ENCODE measurements at regions not wholly inside any gene's neighbourhood (a gene's known extent, or its start where the extent isn't known, plus 50 kb on each side); places are given as distances from the start of the nearest gene placed in this dataset.

GRCh38 chr10:123417414-123417813 is 248.7 kb upstream of the GPR26 start:
- WGBS, 3 donors = 67 to 80% (median 78%) methylated on average over 2 of the region's 2 CpGs
- Histone ChIP-seq H3K4me3 (ENCODE audit: low read depth in 1 of 3, low read length in 3 of 3) (no peak overlapping the region), H3K27ac (ENCODE audit: low read depth in 1 of 3, low read length in 2 of 3) (no peak overlapping the region), H3K4me1 (ENCODE audit: control insufficient read depth in 3 of 3, insufficient read depth in 2 of 3, low read depth in 1 of 3, low read length in 2 of 3) (no peaks in the 10 kb centered on the region), H3K36me3 (ENCODE audit: control insufficient read depth in 3 of 3, insufficient read depth in 2 of 3, low read depth in 1 of 3, low read length in 3 of 3) (no peaks in the 10 kb centered on the region), H3K9me3 (ENCODE audit: control insufficient read depth in 2 of 2, insufficient read depth in 1 of 2, low read depth in 1 of 2, low read length in 1 of 2) (no peaks in the 10 kb centered on the region), H3K27me3 (ENCODE audit: control insufficient read depth in 3 of 3, insufficient read depth in 3 of 3, low read length in 3 of 3) (peaks cover 0 to 3% (median 0%) of the 10 kb centered on the region in 3 donors)
- DNase-seq (no peak), FAIRE-seq (no peak)

- peaks cover 0 to 3% (median 0%) of the 10 kb centered on the region in 3 donors for H3K27me3 ChIP-seq (ENCODE audit: control insufficient read depth in 3 of 3, insufficient read depth in 3 of 3, low read length in 3 of 3)
- H3K4me1 ChIP-seq (ENCODE audit: control insufficient read depth in 3 of 3, insufficient read depth in 2 of 3, low read depth in 1 of 3, low read length in 2 of 3) = no peaks in the 10 kb centered on the region
- no peak for FAIRE-seq
- H3K4me3 ChIP-seq (ENCODE audit: low read depth in 1 of 3, low read length in 3 of 3) = no peak overlapping the region
- H3K27ac ChIP-seq (ENCODE audit: low read depth in 1 of 3, low read length in 2 of 3) = no peak overlapping the region
- no peaks in the 10 kb centered on the region for H3K36me3 ChIP-seq (ENCODE audit: control insufficient read depth in 3 of 3, insufficient read depth in 2 of 3, low read depth in 1 of 3, low read length in 3 of 3)
- 64 to 83% (median 79%) methylated on average over 2 of the region's 2 CpGs for WGBS, 3 donors
- no peaks in the 10 kb centered on the region for H3K9me3 ChIP-seq (ENCODE audit: control insufficient read depth in 2 of 2, insufficient read depth in 1 of 2, low read depth in 1 of 2, low read length in 1 of 2)
- no peak for DNase-seq
These were observed 244.7 kb upstream of the GPR26 start for GRCh38 chr10:123421461-123421860.

- no peaks in the 10 kb centered on the region for H3K4me1 ChIP-seq (ENCODE audit: control insufficient read depth in 3 of 3, insufficient read depth in 2 of 3, low read depth in 1 of 3, low read length in 2 of 3)
- no peaks in the 10 kb centered on the region for H3K36me3 ChIP-seq (ENCODE audit: control insufficient read depth in 3 of 3, insufficient read depth in 2 of 3, low read depth in 1 of 3, low read length in 3 of 3)
- no peaks in the 10 kb centered on the region for H3K27me3 ChIP-seq (ENCODE audit: control insufficient read depth in 3 of 3, insufficient read depth in 3 of 3, low read length in 3 of 3)
- no peak for DNase-seq
- no peak overlapping the region for H3K27ac ChIP-seq (ENCODE audit: low read depth in 1 of 3, low read length in 2 of 3)
- H3K9me3 ChIP-seq (ENCODE audit: control insufficient read depth in 2 of 2, insufficient read depth in 1 of 2, low read depth in 1 of 2, low read length in 1 of 2) = no peaks in the 10 kb centered on the region
- FAIRE-seq = no peak
- WGBS, 3 donors = 89 to 92% (median 90%) methylated on average over 5 of the region's 5 CpGs
- no peak overlapping the region for H3K4me3 ChIP-seq (ENCODE audit: low read depth in 1 of 3, low read length in 3 of 3)
These were observed 243.9 kb upstream of the GPR26 start for GRCh38 chr10:123422261-123422660.

- Histone ChIP-seq H3K36me3 (ENCODE audit: control insufficient read depth in 3 of 3, insufficient read depth in 2 of 3, low read depth in 1 of 3, low read length in 3 of 3) (no peaks in the 10 kb centered on the region), H3K9me3 (ENCODE audit: control insufficient read depth in 2 of 2, insufficient read depth in 1 of 2, low read depth in 1 of 2, low read length in 1 of 2) (no peaks in the 10 kb centered on the region), H3K4me3 (ENCODE audit: low read depth in 1 of 3, low read length in 3 of 3) (no peak overlapping the region), H3K27ac (ENCODE audit: low read depth in 1 of 3, low read length in 2 of 3) (no peak overlapping the region), H3K27me3 (ENCODE audit: control insufficient read depth in 3 of 3, insufficient read depth in 3 of 3, low read length in 3 of 3) (peaks cover 0 to 6% (median 6%) of the 10 kb centered on the region in 3 donors), H3K4me1 (ENCODE audit: control insufficient read depth in 3 of 3, insufficient read depth in 2 of 3, low read depth in 1 of 3, low read length in 2 of 3) (no peaks in the 10 kb centered on the region)
- FAIRE-seq (no peak), DNase-seq (no peak)
- WGBS, 3 donors = 86 to 92% (median 88%) methylated on average over 6 of the region's 6 CpGs
These were observed 241.6 kb upstream of the GPR26 start for GRCh38 chr10:123424537-123424936.

- FAIRE-seq = no peak
- H3K27me3 ChIP-seq (ENCODE audit: control insufficient read depth in 3 of 3, insufficient read depth in 3 of 3, low read length in 3 of 3) = peaks cover 0 to 6% (median 6%) of the 10 kb centered on the region in 3 donors
- H3K36me3 ChIP-seq (ENCODE audit: control insufficient read depth in 3 of 3, insufficient read depth in 2 of 3, low read depth in 1 of 3, low read length in 3 of 3) = no peaks in the 10 kb centered on the region
- DNase-seq = no peak
- no peaks in the 10 kb centered on the region for H3K9me3 ChIP-seq (ENCODE audit: control insufficient read depth in 2 of 2, insufficient read depth in 1 of 2, low read depth in 1 of 2, low read length in 1 of 2)
- no peaks in the 10 kb centered on the region for H3K4me1 ChIP-seq (ENCODE audit: control insufficient read depth in 3 of 3, insufficient read depth in 2 of 3, low read depth in 1 of 3, low read length in 2 of 3)
- H3K27ac ChIP-seq (ENCODE audit: low read depth in 1 of 3, low read length in 2 of 3) = no peak overlapping the region
- WGBS, 3 donors = 70 to 82% (median 80%) methylated on average over 6 of the region's 6 CpGs
- H3K4me3 ChIP-seq (ENCODE audit: low read depth in 1 of 3, low read length in 3 of 3) = no peak overlapping the region
These were observed 240.5 kb upstream of the GPR26 start for GRCh38 chr10:123425680-123426079.

DNA sequence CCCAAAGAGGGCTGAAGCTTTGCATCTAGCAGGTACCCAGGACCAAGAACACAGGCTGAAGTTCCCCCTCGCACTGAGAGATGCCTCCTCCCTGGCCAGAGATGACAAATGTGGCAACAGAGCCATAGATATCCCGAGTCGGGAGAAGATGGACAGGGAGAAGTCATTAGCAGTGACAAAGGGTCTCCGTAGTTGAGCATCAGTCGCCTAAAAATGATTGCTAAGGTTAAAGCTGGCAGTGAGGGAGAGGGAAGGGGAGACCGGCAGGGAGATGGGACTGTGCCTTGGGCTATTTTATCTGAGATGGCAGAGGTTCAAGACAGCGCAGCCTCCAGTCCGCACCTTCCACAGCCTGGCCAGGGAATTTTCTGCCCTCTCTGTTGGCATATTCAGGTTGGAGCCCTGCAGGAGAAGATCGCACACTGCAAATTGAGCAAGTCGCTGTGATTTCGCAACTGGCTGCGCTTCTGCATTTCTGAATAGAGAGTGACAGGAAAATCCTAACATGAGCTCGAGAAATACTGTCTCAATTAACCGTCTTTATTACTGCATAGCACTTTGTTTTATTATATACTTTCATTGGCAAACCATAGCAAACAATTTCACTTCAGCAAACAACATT is 238.9 kb upstream of the GPR26 start:
- no peaks in the 10 kb centered on the region for H3K9me3 ChIP-seq (ENCODE audit: control insufficient read depth in 2 of 2, insufficient read depth in 1 of 2, low read depth in 1 of 2, low read length in 1 of 2)
- no peak for FAIRE-seq
- 63 to 71% (median 67%) methylated on average over 14 of the region's 14 CpGs for WGBS, 3 donors
- H3K36me3 ChIP-seq (ENCODE audit: control insufficient read depth in 3 of 3, insufficient read depth in 2 of 3, low read depth in 1 of 3, low read length in 3 of 3) = no peaks in the 10 kb centered on the region
- peaks cover 0 to 6% (median 6%) of the 10 kb centered on the region in 3 donors for H3K27me3 ChIP-seq (ENCODE audit: control insufficient read depth in 3 of 3, insufficient read depth in 3 of 3, low read length in 3 of 3)
- DNase-seq = no peak
- no peak overlapping the region for H3K4me3 ChIP-seq (ENCODE audit: low read depth in 1 of 3, low read length in 3 of 3)
- no peaks in the 10 kb centered on the region for H3K4me1 ChIP-seq (ENCODE audit: control insufficient read depth in 3 of 3, insufficient read depth in 2 of 3, low read depth in 1 of 3, low read length in 2 of 3)
- H3K27ac ChIP-seq (ENCODE audit: low read depth in 1 of 3, low read length in 2 of 3) = no peak overlapping the region

DNA sequence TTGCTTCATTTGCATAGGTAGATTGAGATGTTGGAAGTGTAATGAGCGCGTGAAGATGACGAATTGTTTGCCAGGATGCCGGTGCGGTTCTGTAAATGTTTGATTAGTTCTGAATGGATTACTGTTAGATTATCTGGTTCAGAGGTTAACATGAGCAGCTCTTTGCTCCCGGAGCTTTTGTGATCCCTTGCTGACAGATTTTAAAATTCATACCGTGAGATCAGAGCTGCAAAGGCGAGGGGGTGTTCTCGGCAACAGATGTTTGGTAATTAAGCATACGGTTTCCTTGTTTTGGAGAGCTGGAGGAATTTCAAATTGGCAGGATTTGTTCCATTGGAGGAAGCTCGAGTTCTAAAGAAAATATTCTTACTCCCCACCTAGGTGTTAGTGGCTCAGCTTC is 237.8 kb upstream of the GPR26 start:
- no peaks in the 10 kb centered on the region for H3K9me3 ChIP-seq (ENCODE audit: control insufficient read depth in 2 of 2, insufficient read depth in 1 of 2, low read depth in 1 of 2, low read length in 1 of 2)
- H3K4me3 ChIP-seq (ENCODE audit: low read depth in 1 of 3, low read length in 3 of 3) = no peak overlapping the region
- H3K4me1 ChIP-seq (ENCODE audit: control insufficient read depth in 3 of 3, insufficient read depth in 2 of 3, low read depth in 1 of 3, low read length in 2 of 3) = no peaks in the 10 kb centered on the region
- no peak for FAIRE-seq
- H3K36me3 ChIP-seq (ENCODE audit: control insufficient read depth in 3 of 3, insufficient read depth in 2 of 3, low read depth in 1 of 3, low read length in 3 of 3) = no peaks in the 10 kb centered on the region
- H3K27ac ChIP-seq (ENCODE audit: low read depth in 1 of 3, low read length in 2 of 3) = no peak overlapping the region
- WGBS, 3 donors = 14 to 37% (median 25%) methylated on average over 11 of the region's 11 CpGs
- peaks cover 0 to 6% (median 6%) of the 10 kb centered on the region in 3 donors for H3K27me3 ChIP-seq (ENCODE audit: control insufficient read depth in 3 of 3, insufficient read depth in 3 of 3, low read length in 3 of 3)
- DNase-seq = peak in 1 of 2 donors; percentile 3

DNA sequence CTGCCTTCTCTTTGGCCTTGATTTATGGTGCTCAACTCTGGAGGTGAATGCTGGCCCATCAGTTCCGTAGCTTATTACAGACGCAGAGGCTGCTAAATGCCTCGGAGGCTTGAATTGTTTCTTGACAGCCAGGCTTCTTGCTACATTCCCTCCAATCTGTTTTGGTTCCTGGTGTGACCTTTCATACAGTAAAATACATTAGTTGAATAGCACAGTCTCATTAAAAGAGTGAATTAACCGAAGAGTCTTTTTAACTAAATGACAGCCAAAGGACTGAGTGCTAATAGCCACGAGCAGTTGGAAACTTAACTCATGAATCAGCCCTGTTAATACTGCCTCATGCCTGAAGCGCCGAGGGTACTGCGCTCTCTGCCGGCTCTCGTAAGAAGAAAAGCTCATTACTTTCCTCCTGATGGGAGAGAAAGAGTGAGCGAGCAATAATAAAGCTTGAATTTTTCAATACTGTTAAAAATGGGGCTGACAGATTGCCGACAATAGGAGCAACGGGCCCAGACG is 236.4 kb upstream of the GPR26 start:
- DNase-seq = no peak
- H3K9me3 ChIP-seq (ENCODE audit: control insufficient read depth in 2 of 2, insufficient read depth in 1 of 2, low read depth in 1 of 2, low read length in 1 of 2) = no peaks in the 10 kb centered on the region
- no peak overlapping the region for H3K27ac ChIP-seq (ENCODE audit: low read depth in 1 of 3, low read length in 2 of 3)
- no peak overlapping the region for H3K4me3 ChIP-seq (ENCODE audit: low read depth in 1 of 3, low read length in 3 of 3)
- no peaks in the 10 kb centered on the region for H3K36me3 ChIP-seq (ENCODE audit: control insufficient read depth in 3 of 3, insufficient read depth in 2 of 3, low read depth in 1 of 3, low read length in 3 of 3)
- WGBS, 3 donors = 66 to 91% (median 83%) methylated on average over 14 of the region's 14 CpGs
- no peak for FAIRE-seq
- H3K4me1 ChIP-seq (ENCODE audit: control insufficient read depth in 3 of 3, insufficient read depth in 2 of 3, low read depth in 1 of 3, low read length in 2 of 3) = no peaks in the 10 kb centered on the region
- peaks cover 0 to 6% (median 6%) of the 10 kb centered on the region in 3 donors for H3K27me3 ChIP-seq (ENCODE audit: control insufficient read depth in 3 of 3, insufficient read depth in 3 of 3, low read length in 3 of 3)

DNA sequence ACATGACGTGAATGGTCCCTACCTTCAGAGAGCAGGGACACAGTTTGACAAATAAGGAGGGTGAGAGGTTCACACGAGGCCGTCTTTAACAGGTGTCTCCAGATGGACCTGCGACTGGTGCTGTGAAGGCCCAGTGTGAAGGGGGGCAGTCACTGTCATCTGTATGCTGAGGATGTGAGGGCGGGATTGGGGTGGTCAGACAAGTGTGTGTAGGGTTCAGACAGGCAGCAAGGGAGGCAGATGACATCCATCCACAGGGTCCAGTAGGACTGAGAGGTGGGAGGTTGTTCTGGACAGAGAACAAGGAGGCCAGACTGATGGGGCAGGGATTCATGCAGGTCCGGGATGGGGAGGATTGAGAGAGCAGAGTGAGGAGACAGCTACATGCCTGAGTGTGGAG is 232.6 kb upstream of the GPR26 start:
- Histone ChIP-seq H3K36me3 (ENCODE audit: control insufficient read depth in 3 of 3, insufficient read depth in 2 of 3, low read depth in 1 of 3, low read length in 3 of 3) (no peaks in the 10 kb centered on the region), H3K27me3 (ENCODE audit: control insufficient read depth in 3 of 3, insufficient read depth in 3 of 3, low read length in 3 of 3) (peaks cover 0 to 6% (median 4%) of the 10 kb centered on the region in 3 donors), H3K27ac (ENCODE audit: low read depth in 1 of 3, low read length in 2 of 3) (no peak overlapping the region), H3K4me1 (ENCODE audit: control insufficient read depth in 3 of 3, insufficient read depth in 2 of 3, low read depth in 1 of 3, low read length in 2 of 3) (no peaks in the 10 kb centered on the region), H3K4me3 (ENCODE audit: low read depth in 1 of 3, low read length in 3 of 3) (no peak overlapping the region), H3K9me3 (ENCODE audit: control insufficient read depth in 2 of 2, insufficient read depth in 1 of 2, low read depth in 1 of 2, low read length in 1 of 2) (no peaks in the 10 kb centered on the region)
- DNase-seq = no peak
- 79 to 82% (median 81%) methylated on average over 6 of the region's 6 CpGs for WGBS, 3 donors
- FAIRE-seq = no peak

All from small intestine (tissue), 7 donors.